ENCODE measurements at regions not wholly inside any gene's neighbourhood (a gene's known extent, or its start where the extent isn't known, plus 50 kb on each side); places are given as distances from the start of the nearest gene placed in this dataset.

GRCh38 chr5:40074826-40075225 is 604.9 kb upstream of the PTGER4 start:
- TF ChIP-seq CTCF (IDR thresholded peaks at IDR 0.05; ENCODE audit: low read length) (no peak), EZH2 (IDR thresholded peaks at IDR 0.05; ENCODE audit: borderline replicate concordance, low read length) (no peak)
